ENCODE measurements at regions not wholly inside any gene's neighbourhood (a gene's known extent, or its start where the extent isn't known, plus 50 kb on each side); places are given as distances from the start of the nearest gene placed in this dataset.
"Not testable (repeated sequence)": the region's sequence is repeated elsewhere in the genome, so short reads cannot be mapped to it uniquely, and the experiment has no call there.

DNA sequence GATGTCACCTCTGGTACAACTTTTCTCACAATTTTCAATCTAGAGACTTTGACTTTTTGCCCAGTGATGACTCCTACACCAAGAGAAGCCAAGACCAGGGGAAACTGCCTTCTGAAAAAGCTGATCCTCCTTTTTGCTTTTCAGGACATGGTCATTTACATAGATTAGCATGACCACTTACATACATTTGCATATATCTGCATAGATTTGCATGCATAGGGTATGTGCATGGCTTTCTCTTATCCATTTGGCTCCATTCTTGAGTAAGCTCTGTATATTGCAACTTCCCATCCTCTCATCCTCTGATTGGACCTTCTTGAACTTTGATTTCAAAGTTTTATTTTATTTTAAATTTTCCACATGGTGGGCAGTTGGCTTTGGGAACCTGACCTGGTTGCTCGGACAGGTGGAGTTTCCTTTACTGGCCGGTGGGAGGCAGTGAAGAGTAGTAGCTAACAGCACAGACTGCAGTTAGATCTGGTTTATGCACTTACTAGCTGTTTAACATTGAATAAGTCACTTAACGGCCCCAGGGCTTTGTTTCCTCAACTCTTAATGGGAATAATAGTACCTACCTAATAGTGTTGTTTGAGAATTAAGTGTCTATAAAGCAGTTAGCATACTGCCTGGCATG lies 92.9 kb downstream of the GPR139 start:
- H3K4me1 ChIP-seq, result no peaks in the 10 kb centered on the region
- no peaks in the 10 kb centered on the region for H3K27me3 ChIP-seq
- no peaks in the 10 kb centered on the region for H3K9me3 ChIP-seq (replicated peaks)
- no peaks in the 10 kb centered on the region for H3K36me3 ChIP-seq
- H3K4me3 ChIP-seq, result no peak overlapping the region
- peak; percentile 13 to 36 for DNase-seq
- no peak overlapping the region for H3K27ac ChIP-seq

DNA sequence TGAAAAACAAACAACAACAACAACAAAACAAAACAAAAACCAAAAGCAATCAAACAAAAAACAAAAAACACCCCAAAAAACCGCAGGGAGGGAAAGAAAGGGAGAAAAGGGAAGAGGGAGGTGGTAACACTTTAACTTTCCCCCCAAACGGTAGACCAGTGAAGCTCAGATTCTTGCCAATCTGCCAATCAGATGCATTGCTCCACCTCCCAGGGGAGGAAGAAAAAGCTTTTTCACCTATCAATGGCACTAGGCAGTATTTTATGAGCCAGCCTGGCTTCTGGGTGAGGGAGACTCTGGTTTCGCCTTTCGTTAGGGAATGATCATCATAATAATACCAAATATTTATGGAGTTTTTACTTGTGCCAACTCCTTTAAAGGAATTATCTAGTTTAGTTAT lies 94.1 kb downstream of the GPR139 start:
- no peak overlapping the region for H3K27ac ChIP-seq
- no peaks in the 10 kb centered on the region for H3K36me3 ChIP-seq
- no peak for DNase-seq
- no peaks in the 10 kb centered on the region for H3K27me3 ChIP-seq
- H3K9me3 ChIP-seq (replicated peaks), result no peaks in the 10 kb centered on the region
- no peaks in the 10 kb centered on the region for H3K4me1 ChIP-seq
- H3K4me3 ChIP-seq, result no peak overlapping the region

DNA sequence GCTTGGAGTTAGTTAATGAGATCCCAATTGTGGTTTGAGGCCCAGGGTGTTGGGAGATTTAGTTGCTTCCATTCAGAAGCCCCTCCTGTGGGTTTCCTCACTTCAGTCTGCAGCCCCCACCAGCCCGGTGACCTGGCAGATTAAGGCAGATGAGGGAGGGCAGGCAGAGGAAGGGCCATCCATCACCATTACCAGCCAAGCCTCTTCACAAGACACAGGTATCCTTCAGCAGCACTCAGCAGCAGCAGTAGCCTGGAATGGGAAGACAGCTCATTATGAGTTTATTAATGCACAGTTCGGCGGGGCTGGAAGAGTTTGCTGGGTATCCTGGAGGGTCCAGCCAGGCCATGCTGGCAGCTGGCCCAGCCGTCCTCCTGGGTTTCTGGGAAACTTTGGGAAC lies 90.0 kb upstream of the GPRC5B start:
- DNase-seq, result no peak
- H3K27me3 ChIP-seq, result no peaks in the 10 kb centered on the region
- H3K36me3 ChIP-seq, result no peaks in the 10 kb centered on the region
- H3K9me3 ChIP-seq (replicated peaks), result no peaks in the 10 kb centered on the region
- no peaks in the 10 kb centered on the region for H3K4me1 ChIP-seq
- no peak overlapping the region for H3K27ac ChIP-seq
- no peak overlapping the region for H3K4me3 ChIP-seq

DNA sequence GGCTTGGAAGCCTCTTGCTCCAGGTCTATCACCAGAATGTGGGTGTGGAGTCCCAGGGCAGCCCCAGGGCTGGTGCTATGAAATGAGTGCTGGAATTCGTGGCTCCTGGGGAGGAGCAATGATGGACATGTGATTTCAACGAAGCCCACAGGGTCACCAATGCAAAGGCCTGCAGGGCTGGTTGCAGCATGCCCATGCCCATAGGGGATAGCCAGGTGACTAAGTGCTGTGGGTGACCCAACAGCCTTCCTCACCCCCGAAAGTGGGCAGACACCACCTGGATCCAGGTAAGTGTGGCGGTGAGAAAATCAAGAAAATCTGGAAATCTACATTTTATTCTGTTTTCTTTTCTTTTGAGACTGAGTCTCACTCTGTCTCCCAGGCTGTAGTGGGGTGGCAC lies 87.5 kb upstream of the GPRC5B start:
- Histone ChIP-seq H3K4me1 (no peaks in the 10 kb centered on the region), H3K27ac (no peak overlapping the region), H3K27me3 (no peaks in the 10 kb centered on the region), H3K9me3 (replicated peaks) (no peaks in the 10 kb centered on the region), H3K4me3 (no peak overlapping the region), H3K36me3 (no peaks in the 10 kb centered on the region)
- DNase-seq, result no peak

DNA sequence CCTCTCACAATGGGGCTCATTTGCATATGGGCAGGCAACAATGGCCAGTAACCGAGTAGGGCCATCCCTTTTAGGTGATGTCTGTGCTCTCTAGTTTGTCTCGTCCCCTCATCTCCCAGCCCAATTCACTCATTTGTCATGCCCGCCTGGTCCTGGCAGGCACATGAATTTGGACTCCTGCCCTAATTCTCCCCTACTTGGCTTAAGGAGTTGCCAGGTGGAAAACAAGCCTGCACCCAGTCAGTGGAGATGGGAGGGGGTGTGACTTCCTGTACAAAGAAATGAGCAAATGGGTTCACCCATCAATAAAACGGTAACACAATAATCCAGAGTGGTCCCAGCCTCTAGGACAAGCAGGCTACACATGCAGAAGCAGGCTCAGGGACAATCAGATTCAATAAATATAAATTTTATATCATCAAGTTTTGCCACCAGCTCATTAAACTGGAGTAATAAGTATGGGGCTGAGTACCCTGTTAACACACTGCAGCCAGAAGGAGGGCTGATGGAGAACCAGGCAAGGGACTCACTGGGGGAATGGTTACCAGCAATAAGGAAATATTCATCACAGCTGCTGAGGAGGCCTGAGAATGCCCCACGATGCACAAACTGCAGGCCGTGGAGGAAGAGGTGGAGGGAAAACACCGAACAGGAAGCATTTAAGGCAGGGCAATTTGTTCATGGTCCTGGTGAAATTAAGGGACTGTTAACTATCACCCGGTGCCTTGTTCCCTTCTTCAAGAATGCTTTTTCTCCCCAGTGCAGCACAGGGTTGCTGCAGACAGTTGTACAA lies 84.4 kb upstream of the GPRC5B start:
- Histone ChIP-seq H3K27ac (no peak overlapping the region), H3K27me3 (no peaks in the 10 kb centered on the region), H3K9me3 (replicated peaks) (no peaks in the 10 kb centered on the region), H3K36me3 (no peaks in the 10 kb centered on the region), H3K4me1 (no peaks in the 10 kb centered on the region), H3K4me3 (no peak overlapping the region)
- no peak for DNase-seq

DNA sequence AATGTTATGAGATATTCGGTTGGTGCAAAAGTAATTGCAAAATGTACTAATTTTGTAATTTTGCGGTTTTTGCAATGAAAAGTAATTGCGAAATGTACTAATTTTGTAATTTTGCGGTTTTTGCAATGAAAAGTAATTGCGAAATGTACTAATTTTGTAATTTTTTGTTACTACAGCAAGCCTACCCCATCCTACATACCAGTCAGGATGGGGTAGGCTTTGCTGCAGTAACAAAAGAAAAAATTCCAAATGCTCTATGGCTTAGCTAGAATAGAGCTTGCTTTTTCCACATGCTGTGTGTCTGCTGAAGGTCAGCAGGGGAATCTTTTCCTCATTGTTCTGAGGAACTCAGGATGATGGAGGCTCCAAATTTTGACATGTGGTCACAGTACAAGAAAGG lies 83.3 kb upstream of the GPRC5B start:
- Histone ChIP-seq H3K27me3 (no peaks in the 10 kb centered on the region), H3K27ac (no peak overlapping the region), H3K9me3 (replicated peaks) (no peaks in the 10 kb centered on the region), H3K36me3 (no peaks in the 10 kb centered on the region), H3K4me3 (no peak overlapping the region), H3K4me1 (no peaks in the 10 kb centered on the region)
- no peak for DNase-seq

DNA sequence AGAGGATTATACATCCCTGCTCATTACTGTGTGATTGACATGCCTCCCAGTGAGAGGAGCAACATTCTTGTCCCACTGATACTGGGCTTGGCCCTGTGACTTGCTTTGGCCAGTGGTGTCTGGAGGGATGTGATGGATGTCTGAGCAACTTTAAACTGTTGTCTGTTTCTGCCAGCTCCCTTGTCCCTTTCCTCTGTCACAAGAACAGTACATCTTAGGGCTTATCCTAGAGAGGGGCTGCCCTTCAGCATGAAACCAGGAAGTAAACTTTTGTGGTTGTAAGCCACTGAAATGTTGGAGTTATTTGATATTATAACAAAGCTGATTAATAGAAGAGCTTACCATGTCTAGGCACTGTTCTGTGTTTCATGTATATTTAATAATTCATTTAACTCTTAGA lies 82.9 kb upstream of the GPRC5B start:
- Histone ChIP-seq H3K27me3 (no peaks in the 10 kb centered on the region), H3K36me3 (no peaks in the 10 kb centered on the region), H3K4me3 (no peak overlapping the region), H3K27ac (no peak overlapping the region), H3K9me3 (replicated peaks) (no peaks in the 10 kb centered on the region), H3K4me1 (no peaks in the 10 kb centered on the region)
- DNase-seq, result no peak

DNA sequence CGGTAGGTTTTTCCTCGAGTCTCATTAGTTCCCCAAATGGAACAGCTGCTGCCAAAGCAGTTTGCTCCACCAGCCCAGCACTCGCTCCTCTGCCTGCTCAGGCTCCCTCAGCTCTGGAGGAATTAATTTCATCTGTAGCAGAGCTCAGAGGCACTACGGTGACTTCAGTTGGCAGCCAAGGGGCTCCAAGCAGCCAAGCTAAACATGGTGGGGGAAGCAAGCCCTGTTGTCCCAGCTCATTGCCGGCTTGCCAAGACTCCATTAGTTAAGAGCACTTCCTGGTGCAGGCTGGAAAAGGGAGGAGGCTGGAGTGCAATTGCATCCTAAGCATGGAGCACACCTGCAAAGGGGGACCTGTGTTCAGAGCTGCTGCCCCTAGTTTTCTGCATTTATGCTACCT lies 78.7 kb upstream of the GPRC5B start:
- no peaks in the 10 kb centered on the region for H3K9me3 ChIP-seq (replicated peaks)
- H3K27ac ChIP-seq, result no peak overlapping the region
- H3K27me3 ChIP-seq, result no peaks in the 10 kb centered on the region
- H3K4me3 ChIP-seq, result no peak overlapping the region
- H3K36me3 ChIP-seq, result no peaks in the 10 kb centered on the region
- no peak for DNase-seq
- no peaks in the 10 kb centered on the region for H3K4me1 ChIP-seq

DNA sequence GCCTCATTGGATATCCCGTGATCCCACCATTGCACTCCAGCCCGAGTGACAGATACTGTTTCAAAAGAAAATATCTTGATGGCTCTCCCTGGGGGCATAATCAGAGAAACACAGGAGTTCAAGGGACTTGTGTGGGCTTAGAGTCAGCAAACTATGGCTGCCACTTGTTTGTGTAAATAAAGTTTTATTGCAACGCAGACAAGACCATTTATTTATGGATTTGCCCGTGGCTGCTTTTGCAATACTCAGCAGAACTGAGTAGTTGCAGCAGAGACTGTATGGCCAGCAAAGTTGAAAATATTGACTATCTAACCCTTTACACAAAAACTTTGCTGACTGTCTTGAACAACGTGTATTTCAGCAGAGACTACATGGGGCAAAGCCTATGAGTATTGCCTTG lies 75.5 kb upstream of the GPRC5B start:
- H3K9me3 ChIP-seq (replicated peaks), result no peaks in the 10 kb centered on the region
- H3K4me3 ChIP-seq, result no peak overlapping the region
- H3K4me1 ChIP-seq, result no peaks in the 10 kb centered on the region
- no peak for DNase-seq
- no peak overlapping the region for H3K27ac ChIP-seq
- H3K27me3 ChIP-seq, result no peaks in the 10 kb centered on the region
- H3K36me3 ChIP-seq, result no peaks in the 10 kb centered on the region

DNA sequence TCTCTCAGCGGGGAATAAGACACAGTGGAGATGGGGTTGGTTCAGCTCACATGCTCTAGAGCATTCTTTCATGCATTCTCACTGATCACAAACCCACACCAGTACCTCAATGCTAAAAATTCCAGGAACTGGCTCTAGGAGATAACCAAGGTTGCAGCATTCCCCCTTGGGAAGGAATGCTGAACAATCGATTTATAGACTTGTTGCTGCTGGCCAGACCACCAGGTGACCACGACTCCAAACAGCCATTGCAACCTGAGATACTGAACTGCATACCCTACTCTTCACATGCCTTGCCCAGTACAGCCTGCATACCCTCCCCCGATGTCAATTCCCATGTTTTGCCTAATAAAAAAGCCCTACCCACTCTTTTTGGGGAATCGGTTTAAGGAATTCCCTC lies 75.1 kb upstream of the GPRC5B start:
- H3K4me3 ChIP-seq, result no peak overlapping the region
- no peaks in the 10 kb centered on the region for H3K36me3 ChIP-seq
- H3K9me3 ChIP-seq (replicated peaks), result no peaks in the 10 kb centered on the region
- no peaks in the 10 kb centered on the region for H3K4me1 ChIP-seq
- H3K27ac ChIP-seq, result no peak overlapping the region
- DNase-seq, result no peak
- H3K27me3 ChIP-seq, result no peaks in the 10 kb centered on the region

DNA sequence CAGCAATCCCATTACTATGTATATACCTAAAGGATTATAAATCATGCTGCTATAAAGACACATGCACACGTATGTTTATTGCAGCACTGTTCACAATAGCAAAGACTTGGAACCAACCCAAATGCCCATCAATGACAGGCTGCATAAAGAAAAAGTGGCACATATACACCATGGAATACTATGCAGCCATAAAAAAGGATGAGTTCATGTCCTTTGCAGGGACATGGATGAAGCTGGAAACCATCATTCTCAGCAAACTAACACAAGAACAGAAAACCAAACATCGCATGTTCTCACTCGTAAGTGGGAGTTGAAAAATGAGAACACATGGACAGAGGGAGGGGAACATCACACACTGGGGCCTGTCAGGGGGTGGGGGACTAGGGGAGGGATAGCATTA lies 71.2 kb upstream of the GPRC5B start:
- not testable (repeated sequence) for H3K4me1 ChIP-seq; DNase-seq; H3K4me3 ChIP-seq; H3K27me3 ChIP-seq; H3K36me3 ChIP-seq; H3K9me3 ChIP-seq (replicated peaks); H3K27ac ChIP-seq

DNA sequence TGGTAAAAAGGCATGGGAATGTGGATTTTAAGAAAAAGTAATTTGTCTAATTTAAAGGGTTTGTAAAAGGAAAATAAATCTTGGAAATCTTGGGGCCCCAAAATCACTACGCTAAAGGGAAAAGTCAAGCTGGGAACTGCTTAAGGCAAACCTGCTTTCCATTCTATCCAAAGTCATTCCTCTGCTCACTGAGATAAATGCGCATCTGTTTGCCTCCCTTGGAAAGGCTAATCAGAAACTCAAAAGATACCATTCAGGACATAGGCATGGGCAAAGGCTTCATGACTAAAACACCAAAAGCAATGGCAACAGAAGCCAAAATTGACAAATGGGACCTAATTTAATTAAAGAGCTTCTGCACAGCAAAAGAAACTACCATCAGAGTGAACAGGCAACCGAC lies 70.4 kb upstream of the GPRC5B start:
- H3K9me3 ChIP-seq (replicated peaks); H3K36me3 ChIP-seq; H3K27ac ChIP-seq; H3K4me3 ChIP-seq; H3K4me1 ChIP-seq; H3K27me3 ChIP-seq; DNase-seq: not testable (repeated sequence)

DNA sequence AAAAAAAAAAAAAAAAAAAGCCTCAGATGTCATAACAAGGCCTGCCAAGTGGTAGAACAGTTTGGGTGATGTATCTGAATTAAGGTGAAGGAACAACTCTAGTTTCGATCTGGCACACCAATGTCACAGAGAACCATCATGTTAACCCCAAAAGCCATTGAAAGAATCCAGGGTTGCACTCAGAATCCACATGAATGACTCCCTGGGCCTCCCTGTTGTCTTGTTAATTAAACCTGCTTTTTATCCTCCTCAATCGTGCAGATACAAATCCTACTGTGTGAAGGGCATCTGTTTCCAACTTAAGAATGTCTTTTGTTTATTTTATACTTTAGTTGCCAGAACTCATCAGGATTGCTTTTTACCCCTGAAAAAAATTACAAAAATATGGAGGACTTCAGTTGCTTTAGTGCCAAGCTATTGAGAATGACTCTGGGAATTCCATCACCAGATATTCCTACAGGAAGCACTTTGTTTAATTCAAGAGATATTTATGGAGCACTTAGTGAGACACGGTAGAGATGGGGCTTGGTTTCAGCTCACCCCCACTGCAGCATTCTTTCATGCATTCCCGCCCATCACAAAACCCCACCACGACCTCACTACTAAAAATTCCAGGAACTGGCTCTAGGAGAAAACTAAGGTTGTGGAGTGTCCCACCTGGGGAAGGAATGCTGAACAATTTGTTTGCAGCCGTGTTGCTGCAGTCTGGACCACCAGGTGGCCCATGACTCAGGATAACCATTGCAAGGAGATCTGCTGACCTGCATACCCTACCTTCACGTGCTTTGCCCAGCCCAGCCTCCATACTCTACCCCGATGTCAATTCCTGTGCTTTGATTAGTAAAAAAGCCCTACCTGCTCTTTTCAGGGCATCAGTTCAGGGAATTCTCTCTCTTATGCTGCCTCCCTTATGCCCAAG lies 63.8 kb upstream of the GPRC5B start:
- DNase-seq, result no peak
- H3K4me1 ChIP-seq, result no peaks in the 10 kb centered on the region
- H3K36me3 ChIP-seq, result no peaks in the 10 kb centered on the region
- H3K27me3 ChIP-seq, result no peaks in the 10 kb centered on the region
- H3K4me3 ChIP-seq, result no peak overlapping the region
- H3K27ac ChIP-seq, result no peak overlapping the region
- no peaks in the 10 kb centered on the region for H3K9me3 ChIP-seq (replicated peaks)

DNA sequence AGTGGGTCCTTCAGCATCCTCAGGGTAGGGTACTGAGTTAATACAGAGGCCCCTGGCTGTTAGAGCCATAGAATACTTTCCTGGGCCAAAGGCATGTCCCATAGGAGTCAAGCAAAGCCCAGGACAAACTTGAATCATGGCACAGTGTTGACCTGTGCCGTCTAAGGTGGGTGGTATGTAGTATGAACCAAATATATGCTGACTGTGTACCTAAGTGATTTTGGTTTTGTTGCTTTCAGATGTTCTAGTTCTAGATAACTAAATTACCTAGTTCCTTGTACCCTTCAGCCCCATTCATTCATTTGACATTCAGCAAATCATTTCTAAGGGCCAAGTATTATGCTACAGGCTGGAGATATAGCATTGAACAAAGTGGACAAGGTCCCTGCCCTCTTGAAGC lies 61.3 kb upstream of the GPRC5B start:
- H3K4me3 ChIP-seq, result no peak overlapping the region
- no peaks in the 10 kb centered on the region for H3K4me1 ChIP-seq
- H3K27me3 ChIP-seq, result no peaks in the 10 kb centered on the region
- DNase-seq, result no peak
- no peak overlapping the region for H3K27ac ChIP-seq
- no peaks in the 10 kb centered on the region for H3K9me3 ChIP-seq (replicated peaks)
- no peaks in the 10 kb centered on the region for H3K36me3 ChIP-seq

DNA sequence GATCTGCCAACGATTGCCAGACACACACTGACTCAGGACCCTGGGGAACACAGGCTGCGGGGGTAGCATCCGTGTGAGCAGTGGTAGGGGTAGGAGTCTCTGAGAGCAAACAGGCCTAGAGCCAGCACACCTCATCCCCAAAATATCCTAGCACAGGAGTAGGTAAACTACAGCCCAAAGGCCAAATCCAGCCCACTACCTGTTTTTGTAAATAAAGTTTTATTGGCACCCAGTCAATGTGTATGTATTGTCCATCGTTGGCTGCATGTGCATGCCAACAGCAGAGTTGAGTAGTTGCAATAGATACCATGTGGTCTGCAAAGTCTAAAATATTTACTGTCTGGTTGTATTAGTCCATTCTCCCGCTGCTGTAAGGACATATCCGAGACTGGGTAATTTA lies 55.5 kb upstream of the GPRC5B start:
- H3K27me3 ChIP-seq, result no peaks in the 10 kb centered on the region
- H3K27ac ChIP-seq, result no peak overlapping the region
- H3K4me1 ChIP-seq, result no peaks in the 10 kb centered on the region
- no peaks in the 10 kb centered on the region for H3K36me3 ChIP-seq
- H3K4me3 ChIP-seq, result no peak overlapping the region
- H3K9me3 ChIP-seq (replicated peaks), result no peaks in the 10 kb centered on the region
- no peak for DNase-seq
